HG03108 (cell line): ENCODE measurements at regions not wholly inside any gene's neighbourhood (a gene's known extent, or its start where the extent isn't known, plus 50 kb on each side); places are given as distances from the start of the nearest gene placed in this dataset.
"Not testable (repeated sequence)": the region's sequence is repeated elsewhere in the genome, so short reads cannot be mapped to it uniquely, and the experiment has no call there.

Source experiments
- ATAC-seq: cut with Tn5 transposase; IDR thresholded peaks from one replicate; pipeline ENCODE4 v1.9.1; 2021; ENCODE audit warnings: moderate library complexity; ENCODE audit not compliant: unreplicated experiment

DNA sequence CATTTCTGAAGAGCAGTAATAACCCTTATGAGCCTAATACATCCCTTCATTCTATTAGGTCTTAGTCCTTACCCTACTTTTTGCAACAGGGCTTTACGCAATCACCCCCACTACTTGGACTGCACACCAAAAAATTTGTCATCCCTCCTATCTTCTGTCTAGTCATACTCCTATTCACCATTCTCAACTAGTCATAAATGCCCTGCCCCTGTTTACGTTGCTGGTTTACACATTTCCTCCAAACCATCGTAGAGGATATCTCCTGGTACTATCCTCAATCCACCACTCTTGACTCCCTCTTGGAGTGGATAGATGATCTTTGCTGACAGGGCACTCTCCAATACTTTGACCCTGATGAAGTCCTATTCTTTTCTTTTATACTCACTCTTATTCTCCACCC lies 98.2 kb upstream of the CCNG1 start:
- ATAC-seq, result no peak

DNA sequence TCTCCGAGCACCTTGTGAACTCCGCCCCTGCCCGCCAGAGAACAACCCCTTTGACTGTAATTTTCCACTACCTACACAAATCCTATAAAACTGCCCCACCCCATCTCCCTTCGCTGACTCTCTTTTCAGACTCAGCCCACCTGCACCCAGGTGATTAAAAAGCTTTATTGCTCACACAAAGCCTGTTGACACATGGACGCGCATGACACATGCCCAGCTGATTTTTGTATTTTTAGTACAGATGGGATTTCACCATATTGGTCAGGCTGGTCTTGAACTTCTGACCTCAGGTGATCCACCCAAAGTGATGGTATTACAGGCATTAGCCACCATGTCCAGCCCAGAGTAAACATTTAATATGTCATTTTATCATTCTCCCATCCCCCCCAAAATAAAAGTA lies 97.0 kb upstream of the CCNG1 start:
- not testable (repeated sequence) for ATAC-seq

DNA sequence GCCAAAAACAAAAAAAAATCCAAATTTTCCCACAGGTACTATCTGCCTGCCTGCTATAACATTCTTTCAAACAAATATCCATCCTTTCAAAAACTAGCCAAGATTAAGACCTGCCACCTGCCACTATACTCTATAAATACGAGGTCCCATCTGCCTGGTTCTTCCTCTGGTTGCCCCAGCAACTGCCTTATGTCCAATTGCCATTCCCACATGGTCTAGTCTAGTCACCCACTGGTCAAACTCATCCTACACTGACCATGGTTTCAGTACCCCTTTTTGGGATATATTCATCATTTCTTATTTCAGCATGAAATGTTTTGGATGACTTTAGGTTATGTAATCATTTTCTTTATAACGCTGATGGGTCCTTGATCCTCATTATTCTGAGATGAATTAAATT lies 95.1 kb upstream of the CCNG1 start:
- no peak for ATAC-seq

DNA sequence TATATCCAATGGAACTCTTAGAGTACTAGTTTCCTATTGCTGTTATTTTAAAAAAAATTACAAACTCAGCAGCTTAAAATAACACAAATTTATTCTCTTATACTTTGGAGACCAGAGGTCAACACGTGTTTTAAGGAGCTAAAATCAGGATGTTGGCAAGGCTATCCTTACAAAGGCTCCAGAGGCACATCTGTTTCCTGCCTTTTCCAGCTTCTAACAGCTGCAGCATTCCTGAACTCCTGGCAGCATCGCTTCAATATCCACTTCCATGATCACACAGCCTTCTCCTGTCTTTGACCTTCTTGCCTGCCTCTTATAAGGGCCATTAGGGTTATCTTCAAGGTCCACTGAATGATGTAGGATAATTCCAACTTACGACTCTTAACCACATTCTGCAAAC lies 92.2 kb upstream of the CCNG1 start:
- no peak for ATAC-seq

DNA sequence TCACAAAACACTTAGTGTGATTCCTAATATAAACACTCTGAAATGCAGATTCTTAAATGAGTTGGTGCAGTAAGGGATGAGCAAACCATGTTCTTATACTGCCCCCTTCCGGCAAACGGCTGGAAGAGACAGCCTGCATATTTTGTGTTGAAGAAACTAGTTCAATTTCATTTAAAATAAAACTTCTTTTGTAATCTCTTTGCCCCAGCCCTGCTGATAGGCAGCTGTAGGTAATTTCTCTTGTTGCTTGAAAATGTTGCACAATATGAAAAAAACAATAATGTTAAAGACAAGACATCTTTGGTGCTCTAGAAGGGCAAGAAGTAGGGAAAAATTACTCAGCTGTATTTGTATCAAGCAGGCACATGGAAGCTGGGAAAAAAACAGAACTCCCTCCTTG lies 89.7 kb upstream of the CCNG1 start:
- no peak for ATAC-seq

DNA sequence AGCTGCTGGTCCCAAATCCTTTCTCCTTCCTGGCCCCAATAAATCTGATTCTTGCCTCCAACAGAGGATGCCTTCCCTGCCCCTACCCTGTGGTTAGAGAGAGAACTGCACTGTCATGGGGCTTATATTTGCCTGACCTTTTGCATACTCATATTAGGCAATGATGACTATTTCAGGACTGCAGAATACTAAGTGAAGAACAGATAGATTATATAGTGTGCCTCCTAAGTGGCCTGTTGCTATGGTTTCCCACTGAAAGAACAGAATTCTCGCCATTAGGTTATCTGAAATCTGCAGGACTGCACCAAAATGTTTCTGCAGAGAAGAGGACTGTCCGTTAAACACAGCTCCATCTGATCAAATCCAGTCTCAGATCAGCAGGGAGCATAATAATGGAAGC lies 87.3 kb upstream of the CCNG1 start:
- ATAC-seq, result no peak

DNA sequence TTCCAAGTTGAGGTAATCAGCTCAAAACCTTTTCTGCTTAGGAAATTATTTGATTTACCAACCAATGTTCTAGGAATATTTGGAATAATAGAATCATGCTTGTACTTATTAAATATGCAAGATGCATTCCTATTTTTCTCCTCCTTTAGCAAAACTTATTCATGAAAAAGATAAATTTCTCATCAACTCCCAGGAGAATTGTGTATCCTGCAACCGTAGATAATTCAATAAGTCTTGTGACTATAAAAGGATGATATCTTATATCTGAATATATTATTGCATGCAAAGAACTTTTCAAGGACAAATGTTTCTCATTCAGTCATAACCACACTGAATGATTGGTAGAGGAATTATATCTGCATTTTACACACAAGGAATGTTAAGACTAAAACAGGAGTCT lies 84.9 kb upstream of the CCNG1 start:
- ATAC-seq, result no peak

DNA sequence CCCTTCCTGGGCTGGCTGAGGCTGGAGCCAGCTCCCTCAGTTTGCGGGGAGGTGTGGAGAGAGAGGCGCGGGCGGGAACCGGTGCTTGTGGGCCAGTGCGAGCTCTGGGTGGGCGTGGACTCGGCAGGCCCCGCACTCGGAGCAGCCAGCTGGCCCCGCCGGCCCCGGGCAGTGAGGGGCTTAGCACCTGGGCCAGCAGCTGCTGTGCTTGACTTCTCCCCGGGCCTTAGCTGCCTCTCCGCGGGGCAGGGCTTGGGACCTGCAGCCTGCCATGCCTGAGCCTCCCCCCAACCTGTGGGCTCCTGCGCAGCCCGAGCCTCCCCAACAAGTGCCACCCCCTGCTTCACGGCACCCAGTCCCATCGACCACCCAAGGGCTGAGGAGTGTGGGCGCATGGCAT lies 81.6 kb upstream of the CCNG1 start:
- not testable (repeated sequence) for ATAC-seq

DNA sequence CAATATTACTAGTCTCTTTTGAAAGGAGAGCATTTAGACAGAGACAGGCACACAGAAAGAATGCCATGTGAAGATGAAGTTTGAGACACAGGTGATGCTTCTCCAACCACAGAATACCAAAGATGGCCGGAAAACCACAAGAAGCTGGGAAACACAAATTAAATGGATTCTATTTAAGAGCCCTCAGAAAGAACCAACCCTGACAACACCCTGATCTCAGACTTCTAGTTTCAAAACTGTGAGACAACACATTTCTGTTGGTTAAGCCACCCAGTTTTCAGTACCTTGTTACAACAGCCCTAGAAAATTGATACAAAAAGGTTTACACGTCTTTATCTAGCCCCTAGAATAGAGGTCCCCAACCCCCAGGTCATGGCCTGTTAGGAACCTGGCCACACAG lies 79.8 kb upstream of the CCNG1 start:
- no peak for ATAC-seq

DNA sequence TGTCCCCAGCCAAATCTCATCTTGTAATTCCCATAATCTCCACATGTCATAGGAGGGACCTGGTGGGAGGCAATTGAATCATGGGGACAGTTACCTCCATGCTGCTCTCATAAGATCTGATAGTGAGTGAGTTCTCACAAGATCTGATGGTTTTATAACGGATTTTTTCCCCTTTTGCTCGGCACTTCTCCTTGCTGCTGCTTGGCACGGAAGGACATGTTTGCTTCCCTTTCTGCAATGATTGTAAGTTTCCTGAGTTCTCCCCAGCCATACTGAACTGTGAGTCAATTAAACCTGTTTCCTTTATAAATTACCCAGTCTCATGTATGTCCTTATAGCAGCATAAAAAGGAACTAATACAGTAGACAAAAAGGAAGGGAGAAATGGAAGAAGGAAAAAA lies 76.7 kb upstream of the CCNG1 start:
- ATAC-seq, result no peak

DNA sequence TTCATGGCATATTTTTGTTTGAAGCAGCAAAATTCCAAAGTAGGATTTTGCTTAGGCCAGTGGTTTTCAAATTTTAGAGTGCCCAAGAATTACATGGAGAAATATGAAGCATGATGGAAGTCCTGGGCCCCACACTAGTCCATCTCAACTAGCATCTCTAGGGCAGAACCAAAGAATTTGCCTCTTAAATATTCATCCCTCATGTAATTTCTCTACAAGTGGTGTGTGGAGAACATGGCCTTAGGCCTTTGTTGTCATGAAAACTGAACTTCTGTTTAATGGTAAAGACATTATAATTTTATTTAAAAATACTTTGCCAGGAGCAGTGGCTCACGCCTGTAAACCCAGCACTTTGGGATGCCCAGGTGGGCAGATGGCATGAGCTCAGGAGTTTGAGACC lies 75.9 kb upstream of the CCNG1 start:
- ATAC-seq, result no peak

DNA sequence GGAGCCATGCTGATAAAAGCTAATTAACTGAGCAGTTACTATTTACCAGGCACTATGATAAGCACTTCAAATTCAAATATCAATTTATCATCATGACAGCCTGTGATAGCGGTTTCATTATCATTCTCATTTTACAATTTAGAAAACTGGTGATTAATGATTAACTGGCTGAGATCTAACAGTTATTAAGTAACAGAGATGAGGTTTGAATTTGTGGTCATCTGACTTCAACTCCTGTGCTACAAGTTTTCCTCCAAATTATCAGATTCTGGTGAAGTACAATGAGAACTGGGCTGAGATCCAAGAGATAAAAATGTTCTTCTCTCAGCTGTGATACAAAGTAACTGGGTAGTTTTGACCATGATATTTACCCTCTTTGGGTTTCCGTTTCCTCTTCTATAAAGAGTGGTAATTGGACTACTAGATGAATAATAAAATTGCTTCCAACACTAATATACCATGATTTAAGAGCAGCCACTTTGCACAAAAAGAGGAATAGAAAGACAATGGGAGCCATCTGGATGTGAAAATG lies 74.5 kb upstream of the CCNG1 start:
- no peak for ATAC-seq

DNA sequence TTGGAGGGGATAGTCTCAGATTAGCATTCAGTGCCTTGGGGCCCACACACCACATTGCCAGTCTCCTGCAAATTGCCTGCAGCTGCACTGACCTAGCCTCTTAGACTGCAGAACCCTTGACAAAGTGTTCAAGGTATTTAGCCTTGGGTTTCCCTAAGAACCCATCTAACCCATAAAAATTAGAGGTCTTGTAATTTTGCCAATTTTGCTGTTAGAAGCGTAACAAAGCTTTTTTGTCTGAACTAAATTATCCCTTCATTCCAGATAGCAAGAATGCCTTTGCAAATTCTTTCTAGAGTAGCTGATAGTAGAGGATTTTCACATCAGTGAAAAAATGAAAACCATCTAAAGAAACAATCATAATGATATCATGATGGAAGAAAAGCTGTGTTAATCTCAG lies 74.0 kb upstream of the CCNG1 start:
- no peak for ATAC-seq

DNA sequence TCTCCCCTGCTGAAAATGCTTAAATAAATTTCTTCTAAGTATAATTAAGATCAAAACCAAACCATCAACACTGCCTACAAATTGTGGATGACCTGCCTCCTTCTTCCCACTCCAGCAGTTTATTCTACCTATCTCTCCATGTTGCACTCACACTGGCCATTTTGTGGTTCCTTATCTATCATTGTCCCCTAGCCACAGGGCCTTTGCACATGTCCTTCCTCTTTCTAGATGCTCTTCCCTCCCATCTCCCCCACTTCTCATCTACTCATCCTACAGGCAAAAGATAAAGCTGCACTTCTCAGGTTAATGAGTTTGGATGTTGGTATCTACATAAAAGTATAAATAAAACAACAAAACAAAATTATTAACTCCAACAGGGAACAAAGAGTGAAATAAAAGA lies 70.6 kb upstream of the CCNG1 start:
- ATAC-seq, result no peak

DNA sequence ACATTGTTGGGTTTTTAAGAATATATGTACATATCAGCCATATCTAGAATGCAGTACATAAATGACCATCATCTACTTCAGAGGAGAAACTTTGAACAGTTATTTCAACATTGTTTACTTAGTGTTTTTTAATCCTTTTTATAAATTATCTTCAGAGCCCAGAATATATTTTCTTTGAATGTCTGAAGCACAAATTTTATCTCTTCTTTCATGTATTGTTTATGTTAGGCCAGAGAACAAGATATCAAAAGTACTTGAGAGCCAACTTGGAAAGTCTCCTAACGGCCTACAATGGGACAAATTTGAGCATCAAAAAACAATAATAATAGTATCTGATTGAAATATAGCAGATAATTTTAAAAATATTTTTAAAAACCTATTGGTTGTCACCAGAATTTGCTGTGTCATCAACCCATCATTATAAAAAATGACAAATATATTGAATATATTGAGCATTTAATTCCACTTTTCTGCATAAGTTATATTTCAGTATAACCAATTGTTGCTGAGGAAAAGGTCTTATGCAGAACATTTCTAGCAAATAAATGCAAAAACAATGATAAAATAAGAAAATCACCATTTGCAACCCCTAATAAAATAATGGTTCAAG lies 67.5 kb upstream of the CCNG1 start:
- no peak for ATAC-seq

DNA sequence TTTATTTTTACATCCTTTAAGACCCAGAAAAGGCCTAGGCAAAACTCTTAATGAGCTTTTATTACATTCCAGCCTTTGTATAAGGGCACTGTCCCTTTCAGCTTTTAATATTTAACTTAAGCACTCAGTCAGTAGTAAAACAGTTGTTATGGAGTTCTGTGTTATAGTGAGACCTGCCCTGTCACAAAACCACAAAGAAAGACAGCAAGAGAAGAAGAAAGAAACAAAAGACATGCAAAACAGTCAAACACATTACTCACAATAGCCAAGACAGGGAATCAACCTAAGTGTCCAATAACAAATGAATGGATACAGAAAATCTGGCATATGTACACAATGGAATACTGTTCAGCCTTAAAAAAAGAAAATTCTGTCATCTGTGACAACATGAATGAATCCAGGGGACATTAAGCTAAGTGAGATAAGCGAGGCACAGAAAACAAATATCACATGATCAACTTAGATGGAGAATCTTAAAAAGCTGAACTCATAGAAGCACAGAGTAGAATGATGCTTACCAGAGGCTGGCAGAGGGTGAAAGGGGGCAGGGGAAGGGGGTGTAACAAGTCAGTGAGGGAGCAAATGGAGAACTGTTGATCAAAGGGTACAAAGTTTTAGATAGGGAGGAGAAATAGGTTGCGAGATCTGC lies 63.8 kb upstream of the CCNG1 start:
- no peak for ATAC-seq

DNA sequence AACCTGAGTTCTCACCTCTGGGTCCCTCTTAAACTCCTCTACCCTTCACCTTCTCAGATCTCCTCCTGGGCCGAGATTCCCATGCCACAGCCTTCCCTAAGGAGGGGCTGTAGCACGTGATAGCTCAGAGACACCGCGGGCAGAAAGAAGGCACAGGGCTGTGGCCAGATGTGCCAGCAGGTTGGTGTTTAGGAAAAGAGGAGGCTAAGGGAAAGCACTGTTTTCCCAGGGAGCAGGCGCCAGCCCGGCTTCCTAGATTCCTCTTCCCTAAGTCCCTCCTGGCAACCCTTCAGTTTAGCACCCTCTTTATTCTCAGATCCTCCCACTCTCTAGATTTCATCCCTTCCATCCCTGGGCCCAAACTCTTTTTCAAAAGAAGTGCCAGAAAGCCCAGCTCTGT lies 59.4 kb upstream of the CCNG1 start:
- no peak for ATAC-seq

DNA sequence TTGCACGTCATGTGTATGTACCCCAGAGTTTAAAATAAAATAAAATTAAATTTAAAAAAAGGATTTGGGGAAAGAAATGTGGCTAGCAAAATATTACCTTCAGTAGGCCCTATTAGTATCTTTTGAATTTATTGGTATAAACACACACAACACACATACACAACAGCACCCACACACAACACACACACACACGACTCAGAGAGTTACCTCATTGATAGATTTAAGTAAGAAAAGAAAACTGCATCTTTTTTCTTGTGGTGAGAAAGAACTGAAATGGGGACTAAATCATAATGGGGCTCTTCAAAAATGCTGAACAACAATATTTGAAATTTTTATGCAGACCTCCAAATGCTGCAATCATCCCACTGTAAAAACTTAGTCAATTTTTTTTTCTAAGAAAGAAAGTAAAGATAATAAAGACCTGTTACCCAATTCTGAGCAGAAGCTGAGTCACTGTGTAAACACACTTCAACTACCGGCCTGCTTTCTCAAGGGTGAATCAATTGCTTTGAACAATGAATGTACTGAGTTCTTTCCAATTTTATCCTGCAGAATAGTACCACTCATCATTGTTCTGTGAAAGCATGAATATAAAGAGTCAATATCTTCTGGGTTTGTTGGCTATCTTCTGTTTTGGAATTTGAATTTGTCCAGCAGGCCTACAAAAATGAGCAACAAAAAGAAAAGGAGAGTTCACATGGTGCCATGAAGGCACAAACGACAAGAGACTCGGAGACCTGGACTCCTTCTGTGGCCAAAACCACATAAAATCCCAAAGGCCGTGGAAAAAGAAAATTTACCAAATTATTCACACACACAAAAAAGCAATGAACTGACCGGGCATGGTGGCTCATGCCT lies 57.9 kb upstream of the CCNG1 start:
- no peak for ATAC-seq

DNA sequence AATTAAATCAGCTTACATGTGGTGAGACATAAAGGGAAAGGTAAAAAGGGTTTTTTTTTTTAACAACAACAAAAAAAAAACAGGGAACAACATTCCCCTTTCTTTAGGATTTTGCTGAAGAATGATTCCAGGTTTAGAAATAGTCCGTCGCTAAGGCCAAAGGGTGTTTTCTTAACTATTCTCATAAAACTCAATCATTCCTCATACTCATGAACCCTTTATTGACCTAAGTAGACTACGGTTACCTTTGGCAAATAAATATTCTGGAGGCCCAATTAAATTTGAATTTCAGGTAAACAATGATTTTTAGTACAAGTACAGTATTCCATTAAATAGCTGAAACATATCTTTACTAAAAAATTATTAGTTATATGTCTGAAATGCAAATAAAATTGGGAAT lies 55.6 kb upstream of the CCNG1 start:
- ATAC-seq, result no peak

DNA sequence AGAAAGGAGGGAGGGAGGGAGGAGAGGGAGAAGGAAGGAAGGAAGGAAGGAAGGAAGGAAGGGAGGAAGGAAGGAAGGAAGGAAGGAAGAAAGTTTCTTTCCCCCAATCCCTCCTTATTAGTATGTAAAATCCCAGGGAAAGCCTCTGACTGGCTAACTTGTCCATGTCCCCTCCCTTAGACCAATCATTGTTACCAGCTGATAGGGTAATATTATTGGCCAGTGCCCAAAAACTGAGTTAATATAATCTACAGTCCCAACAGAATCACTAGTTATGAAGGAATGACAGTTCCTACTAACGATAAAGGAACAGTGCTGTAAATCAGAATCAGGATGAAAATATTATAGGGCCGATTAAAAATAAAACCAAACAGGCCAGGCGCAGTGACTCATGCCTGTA lies 53.6 kb upstream of the CCNG1 start:
- no peak for ATAC-seq

DNA sequence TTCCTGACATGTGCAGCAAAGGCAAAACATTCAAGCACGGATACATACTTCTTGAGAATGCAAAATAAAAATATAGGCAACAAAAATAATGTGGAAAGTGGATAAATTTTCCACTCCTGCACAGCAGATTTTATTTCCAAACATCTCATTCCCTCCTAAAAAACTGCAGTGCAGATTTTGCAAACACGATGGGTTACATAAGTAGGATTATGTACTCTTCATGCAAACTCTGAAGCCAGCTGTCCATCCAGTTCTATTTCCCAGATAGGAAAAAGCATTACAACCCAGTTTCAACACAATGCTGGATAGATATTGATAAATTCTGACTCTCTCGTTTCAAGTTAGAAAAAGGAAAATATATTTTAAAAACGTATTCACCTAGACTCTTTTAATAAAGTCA lies 52.7 kb upstream of the CCNG1 start:
- ATAC-seq, result no peak

DNA sequence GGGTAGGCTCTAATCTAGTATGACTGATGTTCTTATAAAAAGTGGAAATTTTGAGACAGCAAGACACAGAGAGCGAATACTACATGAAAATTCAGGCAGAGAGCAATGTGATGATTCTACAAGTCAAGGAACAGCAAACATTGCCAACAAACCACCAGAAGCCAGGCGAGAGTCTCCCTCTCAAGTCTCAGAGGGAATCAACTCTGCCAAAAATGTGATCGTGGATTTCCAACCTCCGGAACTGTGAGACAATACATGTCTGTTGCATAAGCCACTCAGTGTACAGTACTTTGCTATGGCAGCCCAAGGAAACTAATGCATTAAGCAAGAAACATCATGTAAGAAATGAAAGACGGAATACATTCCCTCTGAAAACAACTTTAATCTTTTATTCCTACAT lies 52.1 kb upstream of the CCNG1 start:
- no peak for ATAC-seq
